GM23338 (cell line): ENCODE measurements at regions not wholly inside any gene's neighbourhood (a gene's known extent, or its start where the extent isn't known, plus 50 kb on each side); places are given as distances from the start of the nearest gene placed in this dataset.

Experiments used
- ATAC-seq: fragments of 200-7000 bp; cut with Tn5 transposase; 3 replicates; pipeline ENCODE4 v1.9.1; 2020
- DNase-seq: peaks from one replicate; pipeline ENCODE4 v3.0.0-alpha.2; 2015; ENCODE audit warnings: low spot score
- H2AFZ ChIP-seq: fragments of 200-600 bp; sonication (generic); 2 replicates; pipeline ENCODE4 v1.8.0; 2016; ENCODE audit warnings: antibody characterized with exemption, mild to moderate bottlenecking, moderate library complexity
- H3F3A ChIP-seq: fragments of 200-600 bp; sonication (generic); replicated peaks from 2 replicates; pipeline ENCODE4 v1.8.0; 2017; ENCODE audit warnings: antibody characterized with exemption, mixed run types, low read depth
- H3K27ac ChIP-seq: fragments of 200-600 bp; sonication (generic); 2 replicates; pipeline ENCODE4 v1.6.1; 2016; ENCODE audit warnings: low read depth
- H3K27me3 ChIP-seq: fragments of 200-600 bp; sonication (generic); 2 replicates; pipeline ENCODE4 v1.8.0; 2016; ENCODE audit warnings: mild to moderate bottlenecking, mixed run types, moderate library complexity; ENCODE audit not compliant: insufficient read depth
- H3K36me3 ChIP-seq: fragments of 200-600 bp; sonication (generic); 2 replicates; pipeline ENCODE4 v1.8.0; 2016; ENCODE audit warnings: mild to moderate bottlenecking; ENCODE audit not compliant: insufficient read depth
- H3K4me1 ChIP-seq: fragments of 200-600 bp; sonication (generic); 2 replicates; pipeline ENCODE4 v1.8.0; 2016; ENCODE audit warnings: mild to moderate bottlenecking, moderate library complexity; ENCODE audit not compliant: insufficient read depth
- H3K4me2 ChIP-seq: fragments of 200-600 bp; sonication (generic); 2 replicates; pipeline ENCODE4 v1.7.1; 2017; ENCODE audit warnings: mixed run types
- H3K4me3 ChIP-seq: fragments of 200-600 bp; sonication (generic); 2 replicates; pipeline ENCODE4 v1.6.1; 2016; ENCODE audit warnings: mixed run types
- H3K79me2 ChIP-seq: fragments of 200-600 bp; sonication (generic); replicated peaks from 2 replicates; pipeline ENCODE4 v1.8.0; 2017; ENCODE audit warnings: mild to moderate bottlenecking; ENCODE audit not compliant: insufficient read depth
- H3K9me2 ChIP-seq: fragments of 200-600 bp; sonication (generic); 2 replicates; pipeline ENCODE4 v1.8.0; 2017; ENCODE audit not compliant: insufficient read depth
- H4K20me1 ChIP-seq: fragments of 200-600 bp; sonication (generic); replicated peaks from 2 replicates; pipeline ENCODE4 v1.8.0; 2017; ENCODE audit warnings: mild to moderate bottlenecking; ENCODE audit not compliant: insufficient read depth
- H3K27ac Mint-ChIP-seq: 2 replicates; pipeline ENCODE4 v1.8.0; 2020; ENCODE audit warnings: inconsistent platforms, mild to moderate bottlenecking, moderate library complexity, mixed read lengths
- H3K27me3 Mint-ChIP-seq: 3 replicates; pipeline ENCODE4 v1.8.0; 2022; ENCODE audit warnings: low read depth, mild to moderate bottlenecking, moderate library complexity, mixed read lengths, inconsistent platforms; ENCODE audit not compliant: insufficient read depth, poor library complexity
- H3K36me3 Mint-ChIP-seq: 3 replicates; pipeline ENCODE4 v1.8.0; 2021; ENCODE audit warnings: low read depth, mild to moderate bottlenecking, inconsistent platforms, moderate library complexity, mixed read lengths
- H3K4me1 Mint-ChIP-seq: 3 replicates; pipeline ENCODE4 v1.8.0; 2020; ENCODE audit warnings: mild to moderate bottlenecking, inconsistent platforms, mixed read lengths
- H3K4me3 Mint-ChIP-seq: 3 replicates; pipeline ENCODE4 v1.8.0; 2021; ENCODE audit warnings: moderate library complexity, mild to moderate bottlenecking, inconsistent platforms, mixed read lengths
- H3K9me3 Mint-ChIP-seq: 3 replicates; pipeline ENCODE4 v1.8.0; 2020; ENCODE audit warnings: moderate library complexity, mild to moderate bottlenecking, inconsistent platforms, mixed read lengths
- CREB1 ChIP-seq: fragments of 250-450 bp; sonication (Bioruptor Pico); IDR thresholded peaks from 2 replicates; pipeline ENCODE4 v1.5.0; 2020; ENCODE audit warnings: low read depth, mild to moderate bottlenecking, moderate library complexity
- CTCF ChIP-seq, 2 experiments: fragments of 200-600 bp in 1 of 2; sonication (generic) in 1 of 2; conservative IDR thresholded peaks; 2 replicates each; pipeline versions ENCODE4 v1.5.1 to v1.6.1; 2016 to 2017; ENCODE audit warnings: antibody characterized with exemption in 2 of 2, low read depth in 2 of 2, mild to moderate bottlenecking in 2 of 2, moderate library complexity in 1 of 2
- ETS1 ChIP-seq: IDR thresholded peaks from 2 replicates; pipeline ENCODE4 v1.6.1; 2016; ENCODE audit warnings: antibody characterized with exemption
- EZH2 ChIP-seq: fragments of 200-600 bp; sonication (generic); IDR thresholded peaks from one replicate; pipeline ENCODE4 v1.8.0; 2017; ENCODE audit warnings: antibody characterized with exemption, mild to moderate bottlenecking, low read depth; ENCODE audit not compliant: unreplicated experiment
- EZH2phosphoT487 ChIP-seq: fragments of 200-600 bp; sonication (generic); IDR thresholded peaks from one replicate; pipeline ENCODE4 v1.8.1; 2018; ENCODE audit warnings: antibody characterized with exemption; ENCODE audit not compliant: unreplicated experiment
- JUNB ChIP-seq: IDR thresholded peaks from one replicate; pipeline ENCODE4 v1.6.1; 2016; ENCODE audit warnings: antibody characterized with exemption; ENCODE audit not compliant: unreplicated experiment
- NANOG ChIP-seq: IDR thresholded peaks from 2 replicates; pipeline ENCODE4 v1.6.1; 2016; ENCODE audit warnings: antibody characterized with exemption, borderline replicate concordance
- POLR2AphosphoS5 ChIP-seq: IDR thresholded peaks from 2 replicates; pipeline ENCODE4 v1.6.1; 2016; ENCODE audit warnings: antibody characterized with exemption, low read depth
- STAT1 ChIP-seq: IDR thresholded peaks from one replicate; pipeline ENCODE4 v1.6.1; 2016; ENCODE audit warnings: antibody characterized with exemption; ENCODE audit not compliant: unreplicated experiment
- ZNF114 ChIP-seq: fragments of 250-450 bp; sonication (Bioruptor Pico); IDR thresholded peaks from 2 replicates; pipeline ENCODE4 v1.5.0; 2020; ENCODE audit warnings: mild to moderate bottlenecking, moderate library complexity
- ZNF331 ChIP-seq: fragments of 250-450 bp; sonication (Bioruptor Pico); IDR thresholded peaks from 2 replicates; pipeline ENCODE4 v1.5.0; 2020; ENCODE audit warnings: low read depth, mild to moderate bottlenecking, moderate library complexity
- TF ChIP-seq, protein P1 (sequence below): IDR thresholded peaks from one replicate; pipeline ENCODE4 v1.6.1; 2018; ENCODE audit warnings: antibody characterized with exemption; ENCODE audit not compliant: unreplicated experiment
- TF ChIP-seq, protein P2 (sequence below): fragments of 250-450 bp; sonication (Bioruptor Pico); IDR thresholded peaks from 2 replicates; pipeline ENCODE4 v1.5.0; 2020; ENCODE audit warnings: mild to moderate bottlenecking, moderate library complexity

GRCh38 chr20:24878657-24879056, 70.4 kb upstream of the CST7 start (continued):
- no peak for TF ChIP-seq POLR2AphosphoS5
- TF ChIP-seq STAT1: no peak

GRCh38 chr20:24879875-24880274, 69.2 kb upstream of the CST7 start:
- H3K4me3 Mint-ChIP-seq: no peak overlapping the region

More at GRCh38 chr20:24879875-24880274, 69.2 kb upstream of the CST7 start:
- Mint-ChIP-seq H3K4me1 (peaks cover 2% of the 10 kb centered on the region; the same call in 2 of the 3 replicates), H3K27ac (no peak overlapping the region), H3K36me3 (0 out of 3 replicates have a peak, but pooled peaks cover 5% of the 10 kb centered on the region), H3K9me3 (peaks cover 13% of the 10 kb centered on the region; the same call in 2 of the 3 replicates), H3K27me3 (peaks cover 5% of the 10 kb centered on the region)
- Histone ChIP-seq H2AFZ (no peak overlapping the region), H3K9me2 (peaks cover 3% of the 10 kb centered on the region; the same call in 1 of the 2 replicates), H3K27me3 (no peaks in the 10 kb centered on the region), H3K79me2 (no peaks in the 10 kb centered on the region), H3K27ac (no peak overlapping the region), H4K20me1 (no peaks in the 10 kb centered on the region), H3K4me2 (no peak overlapping the region), H3F3A (no peaks in the 10 kb centered on the region), H3K4me1 (no peaks in the 10 kb centered on the region), H3K36me3 (no peaks in the 10 kb centered on the region; the same call in 1 of the 2 replicates), H3K4me3 (no peak overlapping the region)
- DNase-seq (no peak), ATAC-seq (no peak)
- TF ChIP-seq POLR2AphosphoS5 (no peak), ZNF114 (no peak), ZNF331 (CRISPR knock-in tag) (no peak), CTCF (conservative IDR thresholded peaks at IDR 0.05; ENCODE audit: low read depth in 2 of 2) (no peak), EZH2 (no peak), CREB1 (CRISPR knock-in tag) (no peak), STAT1 (no peak), EZH2phosphoT487 (no peak), JUNB (no peak), NANOG (no peak), ETS1 (no peak)
- TF ChIP-seq, protein P1, sequence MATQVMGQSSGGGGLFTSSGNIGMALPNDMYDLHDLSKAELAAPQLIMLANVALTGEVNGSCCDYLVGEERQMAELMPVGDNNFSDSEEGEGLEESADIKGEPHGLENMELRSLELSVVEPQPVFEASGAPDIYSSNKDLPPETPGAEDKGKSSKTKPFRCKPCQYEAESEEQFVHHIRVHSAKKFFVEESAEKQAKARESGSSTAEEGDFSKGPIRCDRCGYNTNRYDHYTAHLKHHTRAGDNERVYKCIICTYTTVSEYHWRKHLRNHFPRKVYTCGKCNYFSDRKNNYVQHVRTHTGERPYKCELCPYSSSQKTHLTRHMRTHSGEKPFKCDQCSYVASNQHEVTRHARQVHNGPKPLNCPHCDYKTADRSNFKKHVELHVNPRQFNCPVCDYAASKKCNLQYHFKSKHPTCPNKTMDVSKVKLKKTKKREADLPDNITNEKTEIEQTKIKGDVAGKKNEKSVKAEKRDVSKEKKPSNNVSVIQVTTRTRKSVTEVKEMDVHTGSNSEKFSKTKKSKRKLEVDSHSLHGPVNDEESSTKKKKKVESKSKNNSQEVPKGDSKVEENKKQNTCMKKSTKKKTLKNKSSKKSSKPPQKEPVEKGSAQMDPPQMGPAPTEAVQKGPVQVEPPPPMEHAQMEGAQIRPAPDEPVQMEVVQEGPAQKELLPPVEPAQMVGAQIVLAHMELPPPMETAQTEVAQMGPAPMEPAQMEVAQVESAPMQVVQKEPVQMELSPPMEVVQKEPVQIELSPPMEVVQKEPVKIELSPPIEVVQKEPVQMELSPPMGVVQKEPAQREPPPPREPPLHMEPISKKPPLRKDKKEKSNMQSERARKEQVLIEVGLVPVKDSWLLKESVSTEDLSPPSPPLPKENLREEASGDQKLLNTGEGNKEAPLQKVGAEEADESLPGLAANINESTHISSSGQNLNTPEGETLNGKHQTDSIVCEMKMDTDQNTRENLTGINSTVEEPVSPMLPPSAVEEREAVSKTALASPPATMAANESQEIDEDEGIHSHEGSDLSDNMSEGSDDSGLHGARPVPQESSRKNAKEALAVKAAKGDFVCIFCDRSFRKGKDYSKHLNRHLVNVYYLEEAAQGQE: no peak
- TF ChIP-seq, protein P2, sequence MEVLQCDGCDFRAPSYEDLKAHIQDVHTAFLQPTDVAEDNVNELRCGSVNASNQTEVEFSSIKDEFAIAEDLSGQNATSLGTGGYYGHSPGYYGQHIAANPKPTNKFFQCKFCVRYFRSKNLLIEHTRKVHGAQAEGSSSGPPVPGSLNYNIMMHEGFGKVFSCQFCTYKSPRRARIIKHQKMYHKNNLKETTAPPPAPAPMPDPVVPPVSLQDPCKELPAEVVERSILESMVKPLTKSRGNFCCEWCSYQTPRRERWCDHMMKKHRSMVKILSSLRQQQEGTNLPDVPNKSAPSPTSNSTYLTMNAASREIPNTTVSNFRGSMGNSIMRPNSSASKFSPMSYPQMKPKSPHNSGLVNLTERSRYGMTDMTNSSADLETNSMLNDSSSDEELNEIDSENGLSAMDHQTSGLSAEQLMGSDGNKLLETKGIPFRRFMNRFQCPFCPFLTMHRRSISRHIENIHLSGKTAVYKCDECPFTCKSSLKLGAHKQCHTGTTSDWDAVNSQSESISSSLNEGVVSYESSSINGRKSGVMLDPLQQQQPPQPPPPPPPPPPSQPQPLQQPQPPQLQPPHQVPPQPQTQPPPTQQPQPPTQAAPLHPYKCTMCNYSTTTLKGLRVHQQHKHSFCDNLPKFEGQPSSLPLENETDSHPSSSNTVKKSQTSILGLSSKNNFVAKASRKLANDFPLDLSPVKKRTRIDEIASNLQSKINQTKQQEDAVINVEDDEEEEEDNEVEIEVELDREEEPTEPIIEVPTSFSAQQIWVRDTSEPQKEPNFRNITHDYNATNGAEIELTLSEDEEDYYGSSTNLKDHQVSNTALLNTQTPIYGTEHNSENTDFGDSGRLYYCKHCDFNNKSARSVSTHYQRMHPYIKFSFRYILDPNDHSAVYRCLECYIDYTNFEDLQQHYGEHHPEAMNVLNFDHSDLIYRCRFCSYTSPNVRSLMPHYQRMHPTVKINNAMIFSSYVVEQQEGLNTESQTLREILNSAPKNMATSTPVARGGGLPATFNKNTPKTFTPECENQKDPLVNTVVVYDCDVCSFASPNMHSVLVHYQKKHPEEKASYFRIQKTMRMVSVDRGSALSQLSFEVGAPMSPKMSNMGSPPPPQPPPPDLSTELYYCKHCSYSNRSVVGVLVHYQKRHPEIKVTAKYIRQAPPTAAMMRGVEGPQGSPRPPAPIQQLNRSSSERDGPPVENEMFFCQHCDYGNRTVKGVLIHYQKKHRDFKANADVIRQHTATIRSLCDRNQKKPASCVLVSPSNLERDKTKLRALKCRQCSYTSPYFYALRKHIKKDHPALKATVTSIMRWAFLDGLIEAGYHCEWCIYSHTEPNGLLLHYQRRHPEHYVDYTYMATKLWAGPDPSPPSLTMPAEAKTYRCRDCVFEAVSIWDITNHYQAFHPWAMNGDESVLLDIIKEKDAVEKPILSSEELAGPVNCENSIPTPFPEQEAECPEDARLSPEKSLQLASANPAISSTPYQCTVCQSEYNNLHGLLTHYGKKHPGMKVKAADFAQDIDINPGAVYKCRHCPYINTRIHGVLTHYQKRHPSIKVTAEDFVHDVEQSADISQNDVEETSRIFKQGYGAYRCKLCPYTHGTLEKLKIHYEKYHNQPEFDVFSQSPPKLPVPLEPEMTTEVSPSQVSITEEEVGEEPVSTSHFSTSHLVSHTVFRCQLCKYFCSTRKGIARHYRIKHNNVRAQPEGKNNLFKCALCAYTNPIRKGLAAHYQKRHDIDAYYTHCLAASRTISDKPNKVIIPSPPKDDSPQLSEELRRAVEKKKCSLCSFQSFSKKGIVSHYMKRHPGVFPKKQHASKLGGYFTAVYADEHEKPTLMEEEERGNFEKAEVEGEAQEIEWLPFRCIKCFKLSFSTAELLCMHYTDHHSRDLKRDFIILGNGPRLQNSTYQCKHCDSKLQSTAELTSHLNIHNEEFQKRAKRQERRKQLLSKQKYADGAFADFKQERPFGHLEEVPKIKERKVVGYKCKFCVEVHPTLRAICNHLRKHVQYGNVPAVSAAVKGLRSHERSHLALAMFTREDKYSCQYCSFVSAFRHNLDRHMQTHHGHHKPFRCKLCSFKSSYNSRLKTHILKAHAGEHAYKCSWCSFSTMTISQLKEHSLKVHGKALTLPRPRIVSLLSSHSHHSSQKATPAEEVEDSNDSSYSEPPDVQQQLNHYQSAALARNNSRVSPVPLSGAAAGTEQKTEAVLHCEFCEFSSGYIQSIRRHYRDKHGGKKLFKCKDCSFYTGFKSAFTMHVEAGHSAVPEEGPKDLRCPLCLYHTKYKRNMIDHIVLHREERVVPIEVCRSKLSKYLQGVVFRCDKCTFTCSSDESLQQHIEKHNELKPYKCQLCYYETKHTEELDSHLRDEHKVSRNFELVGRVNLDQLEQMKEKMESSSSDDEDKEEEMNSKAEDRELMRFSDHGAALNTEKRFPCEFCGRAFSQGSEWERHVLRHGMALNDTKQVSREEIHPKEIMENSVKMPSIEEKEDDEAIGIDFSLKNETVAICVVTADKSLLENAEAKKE: no peak
